Fibroblast of lung (primary cell): ENCODE measurements at regions not wholly inside any gene's neighbourhood (a gene's known extent, or its start where the extent isn't known, plus 50 kb on each side); places are given as distances from the start of the nearest gene placed in this dataset.

Experiments used
- EZH2 ChIP-seq: IDR thresholded peaks from 2 replicates; pipeline ENCODE4 v1.5.1; 2012; ENCODE audit warnings: low read length, control low read depth, mild to moderate bottlenecking; ENCODE audit errors: missing control alignments
- TF ChIP-seq, protein P1 (sequence below), 2 donors: IDR thresholded peaks in 1 of 2; conservative IDR thresholded peaks in 1 of 2; 1 replicate in 1 of 2; 2 replicates in 1 of 2; pipeline ENCODE4 v1.5.1; 2011 to 2012; ENCODE audit warnings: low read length in 2 of 2, control low read depth in 1 of 2, inconsistent platforms in 1 of 2, low read depth in 1 of 2, mild to moderate bottlenecking in 1 of 2

DNA sequence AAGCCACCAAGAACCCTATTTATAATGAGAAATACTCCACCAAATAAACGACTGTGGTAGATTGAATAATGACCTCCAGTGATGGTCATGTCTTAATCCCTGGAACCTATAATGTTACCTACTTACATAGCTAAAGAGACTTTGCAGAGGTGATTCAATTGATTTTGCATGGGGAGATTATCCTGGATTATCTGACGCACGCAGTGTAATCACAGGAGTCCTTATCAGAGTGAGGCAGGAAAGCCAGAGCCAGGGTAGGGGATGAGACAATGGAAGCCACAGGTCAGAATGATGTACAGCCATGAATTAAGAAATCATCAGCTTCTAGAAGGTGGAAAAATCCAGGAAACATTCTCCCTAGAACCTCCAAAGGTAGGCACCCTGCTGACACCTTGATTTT lies 286.4 kb upstream of the SP4 start:
- TF ChIP-seq, protein P1, sequence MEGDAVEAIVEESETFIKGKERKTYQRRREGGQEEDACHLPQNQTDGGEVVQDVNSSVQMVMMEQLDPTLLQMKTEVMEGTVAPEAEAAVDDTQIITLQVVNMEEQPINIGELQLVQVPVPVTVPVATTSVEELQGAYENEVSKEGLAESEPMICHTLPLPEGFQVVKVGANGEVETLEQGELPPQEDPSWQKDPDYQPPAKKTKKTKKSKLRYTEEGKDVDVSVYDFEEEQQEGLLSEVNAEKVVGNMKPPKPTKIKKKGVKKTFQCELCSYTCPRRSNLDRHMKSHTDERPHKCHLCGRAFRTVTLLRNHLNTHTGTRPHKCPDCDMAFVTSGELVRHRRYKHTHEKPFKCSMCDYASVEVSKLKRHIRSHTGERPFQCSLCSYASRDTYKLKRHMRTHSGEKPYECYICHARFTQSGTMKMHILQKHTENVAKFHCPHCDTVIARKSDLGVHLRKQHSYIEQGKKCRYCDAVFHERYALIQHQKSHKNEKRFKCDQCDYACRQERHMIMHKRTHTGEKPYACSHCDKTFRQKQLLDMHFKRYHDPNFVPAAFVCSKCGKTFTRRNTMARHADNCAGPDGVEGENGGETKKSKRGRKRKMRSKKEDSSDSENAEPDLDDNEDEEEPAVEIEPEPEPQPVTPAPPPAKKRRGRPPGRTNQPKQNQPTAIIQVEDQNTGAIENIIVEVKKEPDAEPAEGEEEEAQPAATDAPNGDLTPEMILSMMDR (conservative IDR thresholded peaks at IDR 0.05 in 1 of 2, IDR thresholded peaks at IDR 0.05 in 1 of 2; ENCODE audit: low read depth in 1 of 2, low read length in 2 of 2), result no peak
- TF ChIP-seq EZH2, result no peak
